ENCODE measurements at regions not wholly inside any gene's neighbourhood (a gene's known extent, or its start where the extent isn't known, plus 50 kb on each side); places are given as distances from the start of the nearest gene placed in this dataset.

DNA sequence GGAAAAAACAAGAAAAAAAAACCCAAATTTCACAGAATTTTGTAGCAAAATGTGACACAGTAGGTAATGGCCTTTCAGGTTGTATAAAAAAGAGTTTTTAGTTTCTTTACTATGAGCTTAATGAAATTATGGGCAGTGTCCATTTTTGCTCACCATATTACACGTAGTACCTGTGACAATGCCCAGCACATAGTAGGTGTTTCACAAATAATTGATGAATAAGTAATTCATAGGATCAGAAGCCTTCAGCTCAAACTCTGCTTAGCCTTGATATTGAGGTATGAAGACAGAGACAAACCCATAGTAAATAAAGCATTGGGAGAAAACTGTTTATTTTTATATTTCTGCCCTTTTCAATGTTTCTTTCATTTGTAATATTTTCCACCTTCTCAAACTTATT, 97.2 kb downstream of the LHX9 start:
- DNase-seq (ENCODE audit: low read depth), result no peak
- TF ChIP-seq, protein P1, sequence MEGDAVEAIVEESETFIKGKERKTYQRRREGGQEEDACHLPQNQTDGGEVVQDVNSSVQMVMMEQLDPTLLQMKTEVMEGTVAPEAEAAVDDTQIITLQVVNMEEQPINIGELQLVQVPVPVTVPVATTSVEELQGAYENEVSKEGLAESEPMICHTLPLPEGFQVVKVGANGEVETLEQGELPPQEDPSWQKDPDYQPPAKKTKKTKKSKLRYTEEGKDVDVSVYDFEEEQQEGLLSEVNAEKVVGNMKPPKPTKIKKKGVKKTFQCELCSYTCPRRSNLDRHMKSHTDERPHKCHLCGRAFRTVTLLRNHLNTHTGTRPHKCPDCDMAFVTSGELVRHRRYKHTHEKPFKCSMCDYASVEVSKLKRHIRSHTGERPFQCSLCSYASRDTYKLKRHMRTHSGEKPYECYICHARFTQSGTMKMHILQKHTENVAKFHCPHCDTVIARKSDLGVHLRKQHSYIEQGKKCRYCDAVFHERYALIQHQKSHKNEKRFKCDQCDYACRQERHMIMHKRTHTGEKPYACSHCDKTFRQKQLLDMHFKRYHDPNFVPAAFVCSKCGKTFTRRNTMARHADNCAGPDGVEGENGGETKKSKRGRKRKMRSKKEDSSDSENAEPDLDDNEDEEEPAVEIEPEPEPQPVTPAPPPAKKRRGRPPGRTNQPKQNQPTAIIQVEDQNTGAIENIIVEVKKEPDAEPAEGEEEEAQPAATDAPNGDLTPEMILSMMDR (IDR thresholded peaks at IDR 0.05; ENCODE audit: insufficient read depth, low read depth, low read length), result no peak

DNA sequence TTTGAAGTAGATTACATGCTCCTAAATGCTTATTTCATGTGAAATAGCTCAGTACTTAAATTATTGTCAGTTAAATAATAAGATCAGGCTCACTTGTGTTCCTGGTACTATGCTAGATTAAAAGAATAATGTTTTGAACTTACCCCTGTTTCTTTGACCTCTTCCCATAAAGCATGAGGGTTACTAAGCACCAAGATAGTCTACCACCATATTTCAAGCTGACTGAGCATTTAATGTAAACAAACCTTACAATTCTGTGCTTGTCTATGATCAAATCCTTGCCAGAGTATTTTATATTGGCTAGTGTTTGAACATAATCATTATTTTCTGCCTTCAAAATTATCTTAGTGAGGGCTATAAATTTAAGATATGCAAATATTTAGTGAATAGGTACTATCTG, 98.1 kb downstream of the LHX9 start:
- DNase-seq (ENCODE audit: low read depth), result no peak
- H3K4me3 ChIP-seq (ENCODE audit: low read depth, low read length), result no peak overlapping the region
- TF ChIP-seq, protein P1 (IDR thresholded peaks at IDR 0.05; ENCODE audit: insufficient read depth, low read depth, low read length), result no peak

More for the DNA sequence above, 97.2 kb downstream of the LHX9 start:
- no peak overlapping the region for H3K4me3 ChIP-seq (ENCODE audit: low read depth, low read length)

DNA sequence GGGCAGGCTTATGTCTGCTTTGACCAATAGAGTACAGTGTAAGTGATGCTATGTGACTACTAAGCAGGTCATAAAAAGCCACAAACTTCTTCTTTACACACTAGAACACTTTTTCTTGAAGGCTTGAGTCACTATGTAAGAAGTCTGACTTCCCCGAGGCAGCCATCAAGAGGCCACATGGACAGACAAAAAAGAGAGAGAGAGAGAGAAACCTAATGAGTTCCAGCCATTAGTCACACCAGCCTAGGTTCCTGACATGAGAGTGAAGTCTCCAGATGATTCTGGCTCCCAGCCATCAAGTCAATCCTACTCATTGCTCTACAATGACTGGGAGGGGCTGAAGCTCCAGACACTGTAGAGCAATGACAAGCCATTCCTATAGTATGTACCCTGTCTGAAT, 101.4 kb downstream of the LHX9 start:
- DNase-seq (ENCODE audit: low read depth), result no peak
- TF ChIP-seq, protein P1 (IDR thresholded peaks at IDR 0.05; ENCODE audit: insufficient read depth, low read depth, low read length), result no peak
- no peak overlapping the region for H3K4me3 ChIP-seq (ENCODE audit: low read depth, low read length)

DNA sequence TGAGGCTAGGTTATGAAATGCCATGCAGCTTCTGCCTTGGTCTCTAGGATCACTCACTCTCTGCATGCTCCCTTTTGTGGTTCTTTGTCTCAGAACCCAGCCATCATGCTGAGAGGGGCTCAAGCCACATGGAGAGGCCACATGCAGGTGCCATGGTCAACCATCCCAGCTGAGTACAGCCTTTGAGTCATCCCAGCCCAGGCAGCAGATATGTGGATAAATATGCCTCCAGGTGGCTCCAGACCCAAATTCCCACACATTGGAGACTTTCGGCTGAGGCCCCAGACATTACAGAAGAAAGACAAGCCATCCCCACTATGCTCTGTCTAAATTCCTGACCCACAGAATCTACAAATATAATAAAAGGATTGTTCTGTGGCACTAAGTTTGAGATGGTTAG, 102.0 kb downstream of the LHX9 start:
- no peak for DNase-seq (ENCODE audit: low read depth)
- H3K4me3 ChIP-seq (ENCODE audit: low read depth, low read length), result no peak overlapping the region
- TF ChIP-seq, protein P1 (IDR thresholded peaks at IDR 0.05; ENCODE audit: insufficient read depth, low read depth, low read length), result no peak

DNA sequence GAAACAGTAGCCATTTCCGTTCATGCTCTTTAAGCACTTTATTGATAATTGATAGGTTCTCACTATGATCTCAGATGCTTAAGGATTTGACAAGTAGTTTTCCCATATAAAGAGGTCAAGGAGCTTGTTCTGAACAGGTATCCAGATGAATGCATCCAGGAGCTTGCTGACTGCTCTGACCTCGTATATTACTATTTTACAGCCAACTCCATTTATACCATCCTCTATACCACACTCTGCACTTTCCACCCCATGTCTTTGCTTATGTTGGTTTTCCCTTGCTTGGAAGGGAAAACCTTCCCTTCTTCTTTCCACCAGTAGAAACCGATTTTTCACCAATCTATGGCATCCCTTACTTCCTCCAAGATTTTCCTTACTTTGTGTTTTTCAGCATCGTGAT, 107.2 kb downstream of the LHX9 start:
- no peak for DNase-seq (ENCODE audit: low read depth)
- TF ChIP-seq, protein P1 (IDR thresholded peaks at IDR 0.05; ENCODE audit: insufficient read depth, low read depth, low read length), result no peak
- no peak overlapping the region for H3K4me3 ChIP-seq (ENCODE audit: low read depth, low read length)

DNA sequence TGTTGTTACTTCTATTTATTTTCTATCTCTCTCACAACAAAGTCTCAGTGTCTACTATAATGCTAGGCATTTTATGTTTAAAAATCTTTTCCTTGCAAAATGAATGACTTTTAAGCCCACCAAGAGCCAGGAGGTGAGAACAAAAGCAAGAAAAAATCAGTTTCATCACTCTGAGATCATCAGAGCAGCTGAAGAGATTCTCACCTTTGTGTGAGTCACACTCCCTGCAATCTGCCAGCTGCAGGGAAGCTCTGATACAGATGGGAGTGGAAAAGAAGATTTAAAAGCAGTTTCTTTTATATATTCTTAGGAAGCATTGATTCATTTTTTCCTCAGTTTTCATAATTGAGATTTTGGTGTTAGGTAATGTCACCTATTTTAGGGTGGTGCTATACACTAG, 107.6 kb downstream of the LHX9 start:
- no peak overlapping the region for H3K4me3 ChIP-seq (ENCODE audit: low read depth, low read length)
- no peak for DNase-seq (ENCODE audit: low read depth)
- TF ChIP-seq, protein P1 (IDR thresholded peaks at IDR 0.05; ENCODE audit: insufficient read depth, low read depth, low read length), result no peak

DNA sequence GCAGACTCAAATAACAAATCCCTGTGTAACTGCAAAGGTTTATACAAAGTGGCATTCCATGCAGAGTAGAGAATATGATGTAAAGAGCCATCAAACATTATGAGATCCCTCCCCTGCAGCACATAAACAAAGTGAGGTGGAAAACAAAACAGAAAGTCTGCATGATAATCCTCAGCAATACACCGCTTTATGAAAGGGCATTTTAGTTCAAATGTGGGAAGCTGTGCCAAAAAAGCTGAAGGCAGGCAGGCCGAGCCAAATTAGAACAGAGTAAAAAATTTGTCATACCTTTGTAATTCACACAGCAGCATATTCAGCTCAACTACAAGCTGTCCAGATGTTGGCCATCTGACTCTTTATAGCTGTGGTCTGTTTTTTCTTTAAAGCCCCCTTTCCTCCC, 113.5 kb downstream of the LHX9 start:
- TF ChIP-seq, protein P1 (IDR thresholded peaks at IDR 0.05; ENCODE audit: insufficient read depth, low read depth, low read length), result no peak
- DNase-seq (ENCODE audit: low read depth), result peak; percentile 55
- H3K4me3 ChIP-seq (ENCODE audit: low read depth, low read length), result no peak overlapping the region
